Mucosa of descending colon (tissue), 3 donors: ENCODE measurements at regions not wholly inside any gene's neighbourhood (a gene's known extent, or its start where the extent isn't known, plus 50 kb on each side); places are given as distances from the start of the nearest gene placed in this dataset.

Experiments
- ATAC-seq: fragments of 200-7000 bp; cut with Tn5 transposase; one replicate; pipeline ENCODE4 v1.9.1; 2020; ENCODE audit warnings: mild to moderate bottlenecking, moderate library complexity
- DNase-seq, 3 donors: peaks; one replicate each; pipeline ENCODE4 v3.0.0-alpha.2; 2020
- H3K36me3 ChIP-seq: fragments of 200-600 bp; one replicate; pipeline ENCODE4 v1.8.0; 2021; ENCODE audit warnings: low read depth, mild to moderate bottlenecking
- H3K4me1 ChIP-seq: fragments of 200-600 bp; one replicate; pipeline ENCODE4 v1.8.0; 2021; ENCODE audit warnings: low read depth, mild to moderate bottlenecking
- H3K4me3 ChIP-seq: fragments of 200-600 bp; one replicate; pipeline ENCODE4 v1.8.0; 2021; ENCODE audit warnings: mild to moderate bottlenecking
- H3K9me3 ChIP-seq: fragments of 200-600 bp; one replicate; pipeline ENCODE4 v1.8.0; 2021; ENCODE audit warnings: mild to moderate bottlenecking
- CTCF ChIP-seq: fragments of 200-600 bp; IDR thresholded peaks from one replicate; pipeline ENCODE4 v1.8.0; 2022; ENCODE audit warnings: antibody characterized with exemption, mild to moderate bottlenecking
- intact Hi-C, 2 donors: fragments of 100-400 bp; cut with DNase I in 1 of 2; cut with micrococcal nuclease in 1 of 2; formaldehyde crosslinking; loops; one replicate each; pipeline versions ENCODE4 v1.11.0 to v1.11.1; 2022; cut with DNase I, micrococcal nuclease
- donor health status: DM: no; HTN: no; CAD: no; lungs with moderate emphysema.
- donor health status: DM: no; HTN: no; CAD: no.
- donor health status: DM: no; HTN: yes; CAD: no.

DNA sequence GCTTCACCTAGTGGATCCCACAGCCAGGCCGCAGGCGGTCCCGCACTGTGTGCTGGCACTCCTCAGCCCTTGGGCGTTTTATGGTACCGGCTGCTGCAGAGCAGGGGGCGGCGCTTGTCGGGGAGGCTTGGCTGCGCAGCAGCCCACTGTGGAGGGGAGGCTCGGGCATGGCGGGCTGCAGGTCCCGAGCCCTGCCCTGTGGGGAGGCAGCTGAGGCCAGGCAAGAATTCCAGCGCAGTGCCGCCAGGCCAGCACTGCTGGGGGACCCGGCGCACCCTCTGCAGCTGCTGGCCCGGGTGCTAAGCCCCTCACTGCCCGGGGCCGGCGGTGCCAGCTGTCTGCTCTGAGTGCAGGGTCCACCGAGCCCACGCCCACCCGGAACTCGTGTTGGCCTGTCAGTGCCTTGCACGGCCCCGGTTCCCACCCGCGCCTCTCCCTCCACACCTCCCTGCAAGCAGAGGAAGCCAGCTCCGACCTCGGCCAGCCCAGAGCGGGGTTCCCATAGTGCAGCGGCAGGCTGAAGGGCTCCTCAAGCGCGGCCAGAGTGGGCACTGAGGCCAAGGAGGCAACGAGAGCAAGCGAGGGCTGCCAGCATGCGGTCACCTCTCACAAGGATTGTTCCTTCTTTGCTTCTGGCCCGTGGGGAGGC, 435.0 kb upstream of the ATP10A start:
- no peak for ATAC-seq
- H3K4me3 ChIP-seq, result no peak overlapping the region

DNA sequence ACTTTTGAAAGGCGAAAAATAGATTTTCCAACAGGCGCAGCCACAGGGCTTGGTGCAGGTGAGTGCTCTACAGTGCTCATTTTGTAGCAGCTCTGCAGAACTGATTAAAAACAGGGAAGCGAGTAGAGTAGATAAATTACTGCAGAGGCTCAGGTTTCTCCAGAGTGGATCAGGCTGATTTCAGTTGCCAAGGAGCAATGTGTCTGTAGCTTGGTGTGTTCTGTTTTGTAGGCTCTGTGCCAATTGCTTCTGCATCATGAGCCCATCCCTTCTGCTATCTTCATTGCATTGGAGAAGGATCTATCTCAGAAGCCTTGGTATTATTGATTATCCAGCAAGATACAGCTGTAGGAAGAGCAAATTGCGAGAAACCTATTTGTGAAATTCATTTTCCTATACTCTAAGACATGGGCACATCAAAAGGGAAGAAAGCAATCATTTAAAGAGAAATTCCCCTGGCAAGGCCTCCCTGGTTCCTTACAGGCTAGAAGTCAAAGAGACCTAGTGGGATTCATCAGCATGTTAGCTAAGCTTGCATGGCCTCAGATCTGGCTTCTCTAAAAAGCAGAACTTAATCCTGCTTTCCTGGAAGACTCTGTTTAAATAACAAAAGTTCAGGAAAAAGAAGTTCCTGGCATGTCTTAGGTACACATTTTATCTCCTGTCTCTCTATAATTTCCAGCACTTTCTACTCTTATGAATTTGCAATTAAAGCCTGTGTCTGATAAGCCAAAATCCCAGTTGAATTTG, 432.4 kb upstream of the ATP10A start:
- no peak overlapping the region for H3K4me3 ChIP-seq
- intact Hi-C loops, result no loop called here
- H3K36me3 ChIP-seq, result no peaks in the 10 kb centered on the region
- no peak for ATAC-seq
- H3K4me1 ChIP-seq, result no peaks in the 10 kb centered on the region
- DNase-seq, result no peak
- TF ChIP-seq CTCF, result no peak
- peaks cover 46% of the 10 kb centered on the region for H3K9me3 ChIP-seq

More for the DNA sequence above, 435.0 kb upstream of the ATP10A start:
- Histone ChIP-seq H3K4me1 (no peaks in the 10 kb centered on the region), H3K36me3 (no peaks in the 10 kb centered on the region), H3K9me3 (peaks cover 48% of the 10 kb centered on the region)
- no peak for TF ChIP-seq CTCF
- intact Hi-C loops, result no loop called here
- no peak for DNase-seq

GRCh38 chr15:26294059-26294689, 431.0 kb upstream of the ATP10A start:
- intact Hi-C loops, result no loop called here
- H3K4me1 ChIP-seq, result no peaks in the 10 kb centered on the region
- H3K4me3 ChIP-seq, result no peak overlapping the region
- no peaks in the 10 kb centered on the region for H3K36me3 ChIP-seq
- no peak for ATAC-seq
- no peak for DNase-seq
- H3K9me3 ChIP-seq, result peaks cover 50% of the 10 kb centered on the region
- TF ChIP-seq CTCF, result no peak

- Histone ChIP-seq H3K36me3 (no peaks in the 10 kb centered on the region), H3K4me3 (no peak overlapping the region), H3K4me1 (no peaks in the 10 kb centered on the region), H3K9me3 (peaks cover 48% of the 10 kb centered on the region)
- DNase-seq (no peak), ATAC-seq (no peak)
- intact Hi-C loops, result no loop called here
- no peak for TF ChIP-seq CTCF
These were observed 424.3 kb upstream of the ATP10A start for GRCh38 chr15:26287381-26287780.

DNA sequence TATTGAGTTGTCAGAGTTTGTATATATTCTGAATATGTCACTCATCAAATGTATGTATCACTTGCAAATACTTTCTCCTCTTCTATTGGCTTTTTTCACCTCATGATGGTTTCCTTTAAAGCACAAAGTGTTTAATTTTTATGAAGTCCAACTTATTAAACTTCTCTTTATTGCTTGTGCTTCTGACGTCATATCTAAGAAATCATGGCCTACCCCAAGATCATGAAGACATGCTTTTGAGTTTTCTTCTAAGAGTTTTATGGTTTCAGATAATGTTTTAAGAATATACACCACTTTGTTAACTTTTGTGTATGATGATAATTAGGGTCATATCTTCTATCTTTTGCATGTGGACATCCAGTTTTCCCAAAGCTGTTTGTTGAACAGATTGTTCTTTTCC, 417.2 kb upstream of the ATP10A start:
- Histone ChIP-seq H3K4me1 (no peaks in the 10 kb centered on the region), H3K36me3 (no peaks in the 10 kb centered on the region), H3K9me3 (peaks cover 30% of the 10 kb centered on the region), H3K4me3 (no peak overlapping the region)
- ATAC-seq (no peak), DNase-seq (no peak)
- TF ChIP-seq CTCF, result no peak
- intact Hi-C loops, result no loop called here
